NCI-H187 (cell line): ENCODE measurements at regions not wholly inside any gene's neighbourhood (a gene's known extent, or its start where the extent isn't known, plus 50 kb on each side); places are given as distances from the start of the nearest gene placed in this dataset.
"Not testable (repeated sequence)": the region's sequence is repeated elsewhere in the genome, so short reads cannot be mapped to it uniquely, and the experiment has no call there.

Experiments used
- DNase-seq, 2 experiments: peaks; one replicate each; lab custom pipeline; 2025; lab: John Stamatoyannopoulos, UW

DNA sequence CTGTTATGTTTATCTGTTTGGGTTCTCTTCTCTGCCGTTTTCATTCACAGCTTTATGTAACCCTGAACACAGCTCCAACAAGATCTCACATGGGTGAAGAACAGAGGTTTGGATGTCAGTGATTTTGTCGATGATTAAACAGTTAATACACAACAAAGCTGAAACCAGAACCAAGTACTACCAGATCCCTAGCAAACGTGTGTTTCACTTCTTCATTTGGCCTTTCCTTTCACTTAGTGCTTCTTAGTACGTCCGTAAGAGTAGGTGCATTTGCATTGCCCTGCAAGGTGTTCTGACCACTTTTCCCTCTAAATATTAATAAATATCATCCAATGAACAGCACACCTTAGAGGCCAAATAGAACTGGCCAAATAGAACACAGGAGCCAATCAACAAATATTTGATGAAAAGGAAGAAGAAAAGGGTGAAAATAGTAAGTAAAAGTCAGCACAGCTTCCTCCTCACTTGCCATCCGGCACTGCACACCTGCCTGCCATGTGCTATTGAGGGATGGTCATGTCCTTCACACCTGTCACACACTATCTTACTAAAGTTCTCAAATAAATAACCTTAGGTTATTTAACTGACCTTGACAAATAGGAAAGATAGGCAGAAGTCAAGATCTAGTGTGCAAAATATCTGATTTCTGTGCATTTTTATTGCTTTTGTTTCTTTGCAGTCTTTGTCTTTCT lies 252.6 kb upstream of the ANKRD30A start:
- no peak for DNase-seq

GRCh38 chr10:36840788-36841187 lies 284.6 kb upstream of the ANKRD30A start:
- no peak for DNase-seq

GRCh38 chr10:36837416-36837815 lies 288.0 kb upstream of the ANKRD30A start:
- DNase-seq = no peak

DNA sequence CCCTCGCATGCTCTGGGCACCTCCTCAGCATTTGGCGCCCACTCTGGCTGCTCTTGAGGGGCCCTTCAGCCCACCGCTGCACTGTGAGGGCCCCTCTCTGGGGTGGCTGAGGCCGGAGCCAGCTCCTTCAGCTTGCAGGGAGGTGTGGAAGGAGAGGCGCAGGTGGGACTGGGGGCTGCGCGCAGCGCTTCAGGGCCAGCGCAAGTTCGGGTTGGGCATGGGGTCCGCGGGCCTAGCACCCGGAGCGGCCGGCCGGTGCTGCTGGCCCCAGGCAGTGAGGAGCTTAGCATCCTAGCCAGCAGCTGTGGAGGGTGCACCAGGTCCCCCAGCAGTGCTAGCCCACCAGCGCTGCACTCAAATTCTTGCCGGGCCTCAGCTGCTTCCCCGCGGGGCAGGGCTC lies 305.6 kb upstream of the ANKRD30A start:
- DNase-seq = no peak

DNA sequence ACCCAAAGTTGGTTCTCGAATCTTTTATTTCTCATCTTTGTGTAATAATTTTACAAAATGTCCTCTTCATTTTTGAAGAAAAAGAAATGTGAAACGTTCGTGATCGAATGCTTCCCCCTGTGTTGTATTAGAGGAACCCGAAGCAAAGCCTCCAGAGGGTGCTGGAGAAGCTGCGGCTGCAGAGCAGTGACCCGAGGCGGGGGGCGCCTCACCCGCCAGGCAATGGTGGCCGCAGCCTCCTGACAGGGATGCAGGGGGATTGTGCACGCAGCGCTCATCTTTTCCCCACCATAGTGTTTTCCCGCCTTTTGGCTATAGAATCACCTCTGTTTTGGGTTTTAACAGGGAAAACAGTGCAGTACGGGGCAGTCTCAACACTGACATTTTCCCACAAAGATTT lies 307.5 kb upstream of the ANKRD30A start:
- DNase-seq = no peak

- DNase-seq = no peak
Measured at GRCh38 chr10:36808625-36809362, 316.6 kb upstream of the ANKRD30A start.

- no peak for DNase-seq
Measured at GRCh38 chr10:36803229-36803628, 322.2 kb upstream of the ANKRD30A start.

GRCh38 chr10:36802490-36803153 lies 322.8 kb upstream of the ANKRD30A start:
- no peak for DNase-seq

DNA sequence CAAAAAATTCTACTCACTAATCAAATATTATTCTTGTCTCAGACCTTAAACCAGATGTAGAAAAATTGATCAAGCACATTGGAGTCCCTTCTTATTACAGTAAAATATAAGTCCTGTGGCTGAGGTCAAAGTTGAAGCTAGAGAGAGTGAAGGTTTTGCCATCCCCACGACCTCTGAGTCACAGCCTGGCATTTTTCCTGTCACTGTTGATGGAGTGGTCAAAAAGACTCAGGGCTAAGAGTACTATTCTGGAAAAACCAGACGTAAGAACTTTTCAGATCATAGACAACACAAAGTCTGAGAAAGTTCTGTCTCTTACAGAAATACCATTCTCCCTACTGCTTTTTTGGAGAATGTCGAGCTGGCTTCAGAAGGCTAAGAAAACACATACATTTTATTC lies 323.7 kb upstream of the ANKRD30A start:
- DNase-seq = no peak

- DNase-seq = no peak
Measured at GRCh38 chr10:36794981-36795380, 330.4 kb upstream of the ANKRD30A start.

- no peak for DNase-seq
Measured at GRCh38 chr10:36789974-36790373, 335.4 kb upstream of the ANKRD30A start.

- DNase-seq = no peak
Measured at GRCh38 chr10:36788152-36788551, 337.2 kb upstream of the ANKRD30A start.

DNA sequence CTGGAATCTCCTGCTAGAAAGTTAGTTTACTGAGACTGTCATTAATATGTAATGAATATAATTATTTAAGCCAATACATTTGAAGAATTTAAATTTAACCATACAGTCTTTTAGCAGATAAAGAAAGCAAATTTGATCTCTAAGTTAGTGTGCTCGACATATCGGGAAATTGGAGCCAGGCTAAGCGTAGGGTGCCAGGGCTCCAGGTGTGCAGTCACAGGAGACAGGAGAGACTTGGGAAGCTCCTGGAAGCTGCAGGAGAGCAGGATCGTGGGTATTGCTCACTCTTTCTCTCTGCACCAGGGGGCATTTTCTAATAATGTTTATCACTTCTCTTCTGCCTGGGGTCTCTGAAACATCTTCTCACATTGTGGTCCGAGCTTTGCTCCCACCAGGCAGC lies 342.0 kb upstream of the ANKRD30A start:
- no peak for DNase-seq

DNA sequence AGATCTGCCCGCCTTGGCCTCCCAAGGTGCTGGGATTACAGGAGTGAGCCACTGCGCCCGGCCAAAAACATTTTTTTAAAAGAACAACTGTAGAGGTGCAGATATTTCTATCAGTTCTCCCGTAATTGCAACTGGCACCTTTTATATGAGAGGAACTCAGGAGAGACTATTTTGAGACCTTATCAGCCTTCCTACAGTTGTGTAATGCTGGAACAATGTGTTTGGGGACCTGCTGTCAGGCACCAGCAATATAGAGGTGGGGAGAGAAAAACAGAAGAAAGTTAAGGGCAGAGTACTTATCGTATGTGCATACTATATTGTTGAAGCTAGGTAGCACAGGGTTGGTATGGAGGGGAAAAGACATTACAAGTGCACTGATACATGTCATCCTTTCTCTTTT lies 343.8 kb upstream of the ANKRD30A start:
- DNase-seq = no peak

GRCh38 chr10:36780158-36780557 lies 345.2 kb upstream of the ANKRD30A start:
- no peak for DNase-seq

- DNase-seq = no peak
Measured at GRCh38 chr10:36779238-36779846, 346.1 kb upstream of the ANKRD30A start.

GRCh38 chr10:36778651-36779050 lies 346.7 kb upstream of the ANKRD30A start:
- DNase-seq = no peak

DNA sequence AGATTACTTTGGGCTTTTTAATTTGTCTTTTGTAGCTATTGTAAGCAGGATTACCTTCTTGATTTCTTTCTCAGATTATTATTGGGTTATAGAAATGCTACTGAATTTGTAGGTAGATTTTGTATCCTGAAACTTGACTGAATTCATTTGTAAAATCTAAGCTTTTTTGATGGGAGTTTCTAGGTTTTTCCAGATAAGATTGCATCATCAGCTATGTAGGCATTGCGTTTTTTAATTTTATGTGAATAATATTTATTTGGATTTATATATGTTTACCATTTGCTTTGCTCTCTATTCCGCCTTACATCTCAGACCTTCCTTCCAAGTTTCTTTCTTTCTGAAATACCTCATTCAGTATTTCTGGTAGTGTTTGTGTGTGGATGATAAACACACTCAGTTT lies 351.7 kb upstream of the ANKRD30A start:
- no peak for DNase-seq

- DNase-seq = no peak
Measured at GRCh38 chr10:36771725-36772124, 353.7 kb upstream of the ANKRD30A start.

DNA sequence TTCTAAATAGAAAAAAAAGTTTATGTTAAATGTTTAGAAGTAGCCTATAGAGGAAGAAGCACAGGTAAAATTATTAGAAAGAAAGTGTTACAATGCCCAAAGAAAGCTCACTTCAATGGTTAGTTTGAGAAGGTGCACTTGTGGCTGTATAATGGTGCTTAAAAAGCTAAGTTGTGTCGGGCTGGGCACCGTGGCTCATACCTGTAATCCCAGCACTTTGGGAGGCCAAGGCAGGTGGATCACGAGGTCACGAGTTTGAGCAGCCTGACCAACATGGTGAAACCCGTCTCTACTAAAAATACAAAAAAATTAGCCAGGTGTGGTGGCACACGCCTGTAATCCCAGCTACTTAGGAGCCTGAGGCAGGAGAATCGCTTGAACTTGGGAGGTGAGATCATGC lies 355.7 kb upstream of the ANKRD30A start:
- DNase-seq = not testable (repeated sequence)

DNA sequence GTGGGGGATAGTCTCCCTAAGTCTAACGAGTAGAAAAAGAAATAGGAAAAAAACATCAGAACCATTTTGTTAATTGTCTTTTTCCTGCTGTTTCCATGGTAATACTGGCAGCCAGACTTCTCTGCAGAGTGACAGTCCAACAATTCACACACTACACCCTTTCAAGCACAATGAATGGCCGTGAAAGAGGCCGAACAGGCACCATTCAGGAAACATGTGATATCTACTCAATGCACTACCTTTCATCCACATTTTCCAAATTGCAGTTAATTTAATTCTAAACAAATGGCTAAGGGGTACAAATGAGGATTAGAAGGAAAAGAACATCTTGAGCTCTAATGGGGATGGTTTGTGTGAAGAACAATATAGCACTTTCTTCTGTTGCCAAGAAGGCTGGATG lies 358.5 kb upstream of the ANKRD30A start:
- DNase-seq = no peak

DNA sequence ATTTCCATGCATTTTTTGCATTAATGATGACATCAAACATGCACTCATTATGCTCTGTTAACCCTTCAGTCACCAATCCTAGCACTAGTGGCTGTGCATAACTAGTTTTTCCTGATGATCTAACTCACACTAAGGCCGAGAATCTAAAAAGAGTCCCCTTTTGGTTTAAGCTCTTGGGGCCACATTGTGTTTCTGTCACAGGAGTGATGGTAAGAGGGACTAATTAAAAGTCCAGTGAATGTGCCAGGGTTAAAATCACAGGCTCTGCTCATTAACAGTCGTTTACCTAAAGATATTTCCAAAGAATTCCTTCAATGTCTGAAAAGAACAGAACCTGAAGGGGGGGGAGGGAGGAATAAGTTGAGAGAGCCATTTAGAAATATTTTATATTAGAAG lies 359.0 kb upstream of the ANKRD30A start:
- DNase-seq = no peak
